Nephron (organoid): ENCODE measurements at regions not wholly inside any gene's neighbourhood (a gene's known extent, or its start where the extent isn't known, plus 50 kb on each side); places are given as distances from the start of the nearest gene placed in this dataset.

Experiments
- H3K27ac Mint-ChIP-seq, 3 experiments: 2 replicates each; pipeline ENCODE4 v1.8.0; 2020; ENCODE audit warnings: mixed read lengths in 3 of 3, mild to moderate bottlenecking in 2 of 3, moderate library complexity in 1 of 3
- H3K27me3 Mint-ChIP-seq: 2 replicates; pipeline ENCODE4 v1.8.0; 2021; ENCODE audit warnings: low read depth, mild to moderate bottlenecking, moderate library complexity, mixed read lengths
- H3K36me3 Mint-ChIP-seq: 2 replicates; pipeline ENCODE4 v1.8.0; 2020; ENCODE audit warnings: low read depth, mixed read lengths
- H3K4me1 Mint-ChIP-seq: 2 replicates; pipeline ENCODE4 v1.8.0; 2020; ENCODE audit warnings: mixed read lengths
- H3K4me3 Mint-ChIP-seq, 3 experiments: 2 replicates each; pipeline ENCODE4 v1.8.0; 2020; ENCODE audit warnings: mild to moderate bottlenecking in 3 of 3, mixed read lengths in 3 of 3, moderate library complexity in 2 of 3
- H3K9me3 Mint-ChIP-seq: 2 replicates; pipeline ENCODE4 v1.8.0; 2020; ENCODE audit warnings: mixed read lengths
- TF ChIP-seq, protein P1 (sequence below), 3 experiments: fragments of 200-600 bp; sonication (generic); IDR thresholded peaks; one replicate each; pipeline ENCODE4 v1.5.0; 2021; ENCODE audit warnings: antibody characterized with exemption in 3 of 3; ENCODE audit not compliant: unreplicated experiment in 3 of 3

DNA sequence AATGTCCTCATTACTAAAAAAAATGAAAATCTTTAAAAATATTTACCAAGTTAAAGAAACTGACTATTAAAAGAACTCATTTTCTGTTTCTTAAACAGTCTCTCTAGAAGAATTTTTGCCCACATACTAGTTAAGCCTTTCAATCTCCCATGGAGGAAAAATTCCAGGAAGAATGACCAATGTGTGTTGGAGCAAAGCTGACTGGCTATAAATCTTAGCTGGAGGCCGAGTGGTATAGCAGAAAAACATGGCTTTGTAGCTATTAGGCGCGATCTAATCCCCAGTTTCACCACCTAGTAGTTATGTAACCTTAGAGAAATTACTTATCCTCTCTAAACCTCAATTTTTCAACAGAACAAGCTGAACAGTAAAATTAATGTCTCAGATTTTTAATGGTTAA is 135.5 kb upstream of the PRLR start:
- Mint-ChIP-seq H3K4me1 (peaks cover 6% of the 10 kb centered on the region), H3K4me3 (no peak overlapping the region), H3K27me3 (no peaks in the 10 kb centered on the region), H3K27ac (peak overlapping the region in 1 of 3 experiments; percentile 3), H3K36me3 (no peaks in the 10 kb centered on the region), H3K9me3 (no peaks in the 10 kb centered on the region)
- TF ChIP-seq, protein P1, sequence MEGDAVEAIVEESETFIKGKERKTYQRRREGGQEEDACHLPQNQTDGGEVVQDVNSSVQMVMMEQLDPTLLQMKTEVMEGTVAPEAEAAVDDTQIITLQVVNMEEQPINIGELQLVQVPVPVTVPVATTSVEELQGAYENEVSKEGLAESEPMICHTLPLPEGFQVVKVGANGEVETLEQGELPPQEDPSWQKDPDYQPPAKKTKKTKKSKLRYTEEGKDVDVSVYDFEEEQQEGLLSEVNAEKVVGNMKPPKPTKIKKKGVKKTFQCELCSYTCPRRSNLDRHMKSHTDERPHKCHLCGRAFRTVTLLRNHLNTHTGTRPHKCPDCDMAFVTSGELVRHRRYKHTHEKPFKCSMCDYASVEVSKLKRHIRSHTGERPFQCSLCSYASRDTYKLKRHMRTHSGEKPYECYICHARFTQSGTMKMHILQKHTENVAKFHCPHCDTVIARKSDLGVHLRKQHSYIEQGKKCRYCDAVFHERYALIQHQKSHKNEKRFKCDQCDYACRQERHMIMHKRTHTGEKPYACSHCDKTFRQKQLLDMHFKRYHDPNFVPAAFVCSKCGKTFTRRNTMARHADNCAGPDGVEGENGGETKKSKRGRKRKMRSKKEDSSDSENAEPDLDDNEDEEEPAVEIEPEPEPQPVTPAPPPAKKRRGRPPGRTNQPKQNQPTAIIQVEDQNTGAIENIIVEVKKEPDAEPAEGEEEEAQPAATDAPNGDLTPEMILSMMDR (IDR thresholded peaks at IDR 0.05; ENCODE audit: unreplicated experiment in 3 of 3): no peak

DNA sequence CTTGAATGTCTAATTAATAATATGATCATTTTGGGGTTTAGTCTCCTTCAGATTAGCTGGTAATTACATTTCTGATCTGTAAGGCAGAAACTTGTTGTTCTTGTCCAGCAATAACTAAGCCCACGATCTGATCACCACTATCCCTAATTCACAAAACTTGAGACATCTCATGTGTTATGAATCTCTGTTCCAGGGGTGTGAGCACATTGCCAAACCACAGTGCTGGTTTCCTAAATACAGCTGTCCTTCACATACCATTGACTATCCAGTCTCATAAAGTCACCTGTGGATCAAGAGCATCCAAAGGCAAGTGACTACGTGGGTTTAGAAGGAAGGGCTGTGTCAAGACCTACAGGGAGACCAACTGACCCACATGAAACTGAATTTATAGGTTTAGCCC is 134.1 kb upstream of the PRLR start:
- TF ChIP-seq, protein P1 (IDR thresholded peaks at IDR 0.05; ENCODE audit: unreplicated experiment in 3 of 3): no peak
- H3K27ac Mint-ChIP-seq: no peak overlapping the region
- no peaks in the 10 kb centered on the region for H3K27me3 Mint-ChIP-seq
- no peaks in the 10 kb centered on the region for H3K9me3 Mint-ChIP-seq
- peaks cover 6% of the 10 kb centered on the region for H3K4me1 Mint-ChIP-seq
- no peak overlapping the region for H3K4me3 Mint-ChIP-seq
- no peaks in the 10 kb centered on the region for H3K36me3 Mint-ChIP-seq

DNA sequence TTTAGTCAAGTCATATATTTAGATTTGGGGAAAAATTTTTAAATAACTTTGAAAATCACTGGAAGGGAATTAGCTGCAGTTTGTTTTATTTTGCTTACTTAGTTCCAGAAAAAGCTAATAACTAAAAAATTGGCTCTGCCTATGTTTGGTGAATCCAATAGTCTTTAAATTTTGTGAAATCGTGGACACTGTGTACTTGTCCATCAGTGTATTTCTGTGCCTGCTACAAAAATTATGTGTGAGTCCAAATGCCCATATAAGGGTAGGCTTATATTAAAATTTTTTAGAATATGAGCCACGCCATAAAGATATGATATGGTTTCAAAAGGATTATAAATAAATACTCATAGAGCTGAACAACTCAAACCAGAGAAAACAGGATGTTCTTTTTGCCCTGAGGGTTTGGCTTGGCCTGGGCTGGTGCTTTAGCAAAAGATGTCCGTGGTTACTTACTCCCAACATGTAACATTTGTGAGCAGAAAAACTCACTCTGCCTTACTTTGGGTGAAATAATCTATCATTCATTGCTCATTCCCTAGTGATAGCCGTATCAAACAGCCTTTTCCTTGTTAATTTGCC is 133.2 kb upstream of the PRLR start:
- Mint-ChIP-seq H3K36me3 (no peaks in the 10 kb centered on the region), H3K27me3 (no peaks in the 10 kb centered on the region), H3K9me3 (no peaks in the 10 kb centered on the region), H3K27ac (no peak overlapping the region), H3K4me1 (peaks cover 6% of the 10 kb centered on the region), H3K4me3 (no peak overlapping the region)
- TF ChIP-seq, protein P1 (IDR thresholded peaks at IDR 0.05; ENCODE audit: unreplicated experiment in 3 of 3): no peak

DNA sequence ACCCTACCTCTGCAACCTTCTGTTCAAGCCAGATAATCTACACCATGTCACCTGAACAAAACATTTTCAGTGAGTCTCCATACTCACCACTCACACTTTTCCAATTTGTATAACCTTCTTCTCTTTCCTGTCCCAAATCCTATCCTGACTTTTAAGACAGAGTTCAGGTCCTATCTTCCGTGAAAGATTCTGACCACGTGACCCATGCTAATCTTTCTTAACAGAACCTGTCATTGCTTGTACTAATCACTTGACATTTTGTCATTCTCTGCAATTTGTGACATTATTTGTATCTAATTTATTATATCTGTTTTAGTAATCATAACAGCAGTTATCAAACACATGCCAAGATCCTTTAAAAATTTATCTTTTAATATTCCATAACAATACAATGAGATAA is 132.5 kb upstream of the PRLR start:
- Mint-ChIP-seq H3K4me1 (peaks cover 6% of the 10 kb centered on the region), H3K27me3 (no peaks in the 10 kb centered on the region), H3K27ac (no peak overlapping the region), H3K4me3 (no peak overlapping the region), H3K9me3 (no peaks in the 10 kb centered on the region), H3K36me3 (no peaks in the 10 kb centered on the region)
- TF ChIP-seq, protein P1 (IDR thresholded peaks at IDR 0.05; ENCODE audit: unreplicated experiment in 3 of 3): no peak

DNA sequence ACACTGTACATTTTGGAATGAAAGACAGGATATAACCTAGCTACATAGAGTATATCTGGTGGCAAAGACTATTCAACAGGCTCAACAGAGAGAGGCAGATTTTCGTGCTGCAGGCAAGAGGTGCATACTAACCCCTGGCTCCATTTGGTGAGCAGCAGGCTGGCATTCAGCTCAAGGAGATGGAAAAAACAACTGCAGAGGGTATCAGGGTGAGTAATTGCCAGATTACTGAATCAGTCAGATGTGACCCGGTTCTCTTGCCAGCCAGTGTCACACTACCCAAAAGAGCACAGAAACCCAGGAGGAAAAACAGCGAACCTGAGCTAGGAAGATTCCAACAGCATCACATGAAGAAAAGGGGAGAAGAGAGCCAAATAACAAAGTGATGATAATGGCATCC is 130.4 kb upstream of the PRLR start:
- Mint-ChIP-seq H3K27me3 (no peaks in the 10 kb centered on the region), H3K4me1 (peaks cover under 1% of the 10 kb centered on the region), H3K9me3 (peaks cover 2% of the 10 kb centered on the region), H3K27ac (no peak overlapping the region), H3K4me3 (no peak overlapping the region), H3K36me3 (no peaks in the 10 kb centered on the region)
- TF ChIP-seq, protein P1 (IDR thresholded peaks at IDR 0.05; ENCODE audit: unreplicated experiment in 3 of 3): no peak

DNA sequence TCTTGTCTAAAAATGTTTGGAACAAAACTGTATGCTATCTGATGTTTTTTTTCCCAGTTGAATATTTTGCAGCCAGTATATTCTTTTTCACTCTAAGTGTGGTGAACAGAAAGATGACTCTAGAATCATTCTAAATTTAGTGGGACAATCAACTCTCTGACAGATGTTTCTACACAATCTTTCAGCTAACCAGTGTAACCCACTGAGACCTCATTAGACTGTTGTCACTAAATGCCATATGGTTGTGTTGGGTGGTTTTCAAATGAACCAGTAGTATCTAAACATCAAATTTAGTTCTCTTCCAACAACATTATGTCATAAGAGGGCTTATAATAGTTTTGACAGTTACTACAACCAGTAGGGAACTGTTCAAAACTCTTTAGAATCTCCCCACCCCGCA is 129.6 kb upstream of the PRLR start:
- Mint-ChIP-seq H3K4me3 (no peak overlapping the region), H3K27ac (no peak overlapping the region), H3K9me3 (peaks cover 5% of the 10 kb centered on the region), H3K27me3 (no peaks in the 10 kb centered on the region), H3K4me1 (no peaks in the 10 kb centered on the region), H3K36me3 (no peaks in the 10 kb centered on the region)
- TF ChIP-seq, protein P1 (IDR thresholded peaks at IDR 0.05; ENCODE audit: unreplicated experiment in 3 of 3): no peak
